Activated T-cell treated with anti-CD3 and anti-CD28 coated beads, Interleukin-2, amount 50 U/mL, for 4 hours (primary cell): ENCODE measurements at regions not wholly inside any gene's neighbourhood (a gene's known extent, or its start where the extent isn't known, plus 50 kb on each side); places are given as distances from the start of the nearest gene placed in this dataset.

Experiments
- ATAC-seq, 2 donors: fragments of 200-7000 bp; cut with Tn5 transposase; one replicate each; pipeline ENCODE4 v1.10.0; 2021
- DNase-seq: peaks from one replicate; pipeline ENCODE4 v3.0.0-alpha.2; 2020
- H3K27me3 Mint-ChIP-seq: one replicate; pipeline ENCODE4 v1.8.0; 2021; ENCODE audit warnings: low read depth, mixed read lengths
- H3K36me3 Mint-ChIP-seq: one replicate; pipeline ENCODE4 v1.8.0; 2022; ENCODE audit warnings: mixed read lengths; ENCODE audit not compliant: insufficient read depth
- H3K4me1 Mint-ChIP-seq: one replicate; pipeline ENCODE4 v1.8.0; 2021; ENCODE audit warnings: low read depth, mixed read lengths
- H3K4me3 Mint-ChIP-seq: one replicate; pipeline ENCODE4 v1.8.0; 2021; ENCODE audit warnings: mild to moderate bottlenecking, moderate library complexity, mixed read lengths
- H3K9me3 Mint-ChIP-seq: one replicate; pipeline ENCODE4 v1.8.0; 2021; ENCODE audit warnings: mixed read lengths

GRCh38 chr20:10998476-10998875 lies 324.7 kb upstream of the JAG1 start:
- no peak overlapping the region for H3K4me3 Mint-ChIP-seq

GRCh38 chr20:11000416-11000815 lies 326.6 kb upstream of the JAG1 start:
- H3K4me1 Mint-ChIP-seq = no peaks in the 10 kb centered on the region
- no peak for ATAC-seq

More at GRCh38 chr20:10998476-10998875, 324.7 kb upstream of the JAG1 start:
- Mint-ChIP-seq H3K36me3 (no peaks in the 10 kb centered on the region), H3K4me1 (no peaks in the 10 kb centered on the region), H3K9me3 (peaks cover 4% of the 10 kb centered on the region), H3K27me3 (peaks cover 2% of the 10 kb centered on the region)
- DNase-seq = no peak
- ATAC-seq = no peak

GRCh38 chr20:11001302-11001701 lies 327.5 kb upstream of the JAG1 start:
- H3K4me1 Mint-ChIP-seq = no peaks in the 10 kb centered on the region
- DNase-seq (no peak), ATAC-seq (no peak)
- H3K4me3 Mint-ChIP-seq = no peak overlapping the region
- H3K9me3 Mint-ChIP-seq = peaks cover 2% of the 10 kb centered on the region
- H3K27me3 Mint-ChIP-seq = no peaks in the 10 kb centered on the region
- H3K36me3 Mint-ChIP-seq = no peaks in the 10 kb centered on the region

More at GRCh38 chr20:11000416-11000815, 326.6 kb upstream of the JAG1 start:
- no peaks in the 10 kb centered on the region for H3K9me3 Mint-ChIP-seq
- H3K27me3 Mint-ChIP-seq = no peaks in the 10 kb centered on the region
- H3K36me3 Mint-ChIP-seq = no peaks in the 10 kb centered on the region
- no peak for DNase-seq
- H3K4me3 Mint-ChIP-seq = no peak overlapping the region

- H3K4me1 Mint-ChIP-seq = no peaks in the 10 kb centered on the region
- no peak overlapping the region for H3K4me3 Mint-ChIP-seq
- H3K9me3 Mint-ChIP-seq = peaks cover 6% of the 10 kb centered on the region
- no peaks in the 10 kb centered on the region for H3K27me3 Mint-ChIP-seq
- H3K36me3 Mint-ChIP-seq = no peaks in the 10 kb centered on the region
- no peak for DNase-seq
- no peak for ATAC-seq
Measured at GRCh38 chr20:11001764-11002540, 328.2 kb upstream of the JAG1 start.

- Mint-ChIP-seq H3K9me3 (peaks cover 8% of the 10 kb centered on the region), H3K4me3 (no peak overlapping the region)
Measured at GRCh38 chr20:11003341-11003740, 329.5 kb upstream of the JAG1 start.

GRCh38 chr20:11008444-11009033 lies 334.7 kb upstream of the JAG1 start:
- H3K36me3 Mint-ChIP-seq = no peaks in the 10 kb centered on the region

More at GRCh38 chr20:11003341-11003740, 329.5 kb upstream of the JAG1 start:
- Mint-ChIP-seq H3K27me3 (no peaks in the 10 kb centered on the region), H3K4me1 (no peaks in the 10 kb centered on the region), H3K36me3 (no peaks in the 10 kb centered on the region)
- ATAC-seq (no peak), DNase-seq (no peak)

GRCh38 chr20:11011653-11012052 lies 337.9 kb upstream of the JAG1 start:
- ATAC-seq = no peak
- DNase-seq = no peak
- Mint-ChIP-seq H3K36me3 (no peaks in the 10 kb centered on the region), H3K27me3 (no peaks in the 10 kb centered on the region), H3K4me3 (no peak overlapping the region), H3K4me1 (no peaks in the 10 kb centered on the region), H3K9me3 (peaks cover 5% of the 10 kb centered on the region)

More at GRCh38 chr20:11008444-11009033, 334.7 kb upstream of the JAG1 start:
- ATAC-seq (no peak), DNase-seq (no peak)
- H3K9me3 Mint-ChIP-seq = peaks cover 8% of the 10 kb centered on the region
- no peaks in the 10 kb centered on the region for H3K27me3 Mint-ChIP-seq
- H3K4me1 Mint-ChIP-seq = no peaks in the 10 kb centered on the region
- H3K4me3 Mint-ChIP-seq = no peak overlapping the region

- ATAC-seq (no peak), DNase-seq (no peak)
- no peaks in the 10 kb centered on the region for H3K27me3 Mint-ChIP-seq
- H3K4me1 Mint-ChIP-seq = no peaks in the 10 kb centered on the region
- no peak overlapping the region for H3K4me3 Mint-ChIP-seq
- H3K9me3 Mint-ChIP-seq = no peaks in the 10 kb centered on the region
- H3K36me3 Mint-ChIP-seq = no peaks in the 10 kb centered on the region
Measured at GRCh38 chr20:11012975-11013374, 339.2 kb upstream of the JAG1 start.

- ATAC-seq (no peak), DNase-seq (no peak)
- Mint-ChIP-seq H3K27me3 (no peaks in the 10 kb centered on the region), H3K36me3 (no peaks in the 10 kb centered on the region), H3K4me3 (no peak overlapping the region), H3K4me1 (no peaks in the 10 kb centered on the region), H3K9me3 (no peaks in the 10 kb centered on the region)
Measured at GRCh38 chr20:11013801-11014200, 340.0 kb upstream of the JAG1 start.

GRCh38 chr20:11015440-11015839 lies 341.6 kb upstream of the JAG1 start:
- ATAC-seq (no peak), DNase-seq (no peak)
- no peak overlapping the region for H3K4me3 Mint-ChIP-seq
- H3K36me3 Mint-ChIP-seq = no peaks in the 10 kb centered on the region
- no peaks in the 10 kb centered on the region for H3K4me1 Mint-ChIP-seq
- H3K9me3 Mint-ChIP-seq = peaks cover 6% of the 10 kb centered on the region
- no peaks in the 10 kb centered on the region for H3K27me3 Mint-ChIP-seq

GRCh38 chr20:11017446-11017845 lies 343.6 kb upstream of the JAG1 start:
- no peaks in the 10 kb centered on the region for H3K4me1 Mint-ChIP-seq
- H3K27me3 Mint-ChIP-seq = no peaks in the 10 kb centered on the region
- DNase-seq (no peak), ATAC-seq (no peak)
- peaks cover 9% of the 10 kb centered on the region for H3K9me3 Mint-ChIP-seq
- H3K36me3 Mint-ChIP-seq = no peaks in the 10 kb centered on the region
- no peak overlapping the region for H3K4me3 Mint-ChIP-seq

GRCh38 chr20:11018668-11019170 lies 344.9 kb upstream of the JAG1 start:
- Mint-ChIP-seq H3K36me3 (no peaks in the 10 kb centered on the region), H3K4me3 (no peak overlapping the region), H3K4me1 (no peaks in the 10 kb centered on the region), H3K9me3 (peaks cover 12% of the 10 kb centered on the region), H3K27me3 (no peaks in the 10 kb centered on the region)
- no peak for ATAC-seq
- no peak for DNase-seq

- Mint-ChIP-seq H3K9me3 (peaks cover 12% of the 10 kb centered on the region), H3K4me3 (no peak overlapping the region), H3K36me3 (no peaks in the 10 kb centered on the region), H3K4me1 (no peaks in the 10 kb centered on the region), H3K27me3 (no peaks in the 10 kb centered on the region)
- ATAC-seq (no peak), DNase-seq (no peak)
Measured at GRCh38 chr20:11020712-11021111, 346.9 kb upstream of the JAG1 start.

GRCh38 chr20:11027224-11027623 lies 353.4 kb upstream of the JAG1 start:
- Mint-ChIP-seq H3K9me3 (peaks cover 8% of the 10 kb centered on the region), H3K36me3 (no peaks in the 10 kb centered on the region), H3K4me3 (no peak overlapping the region), H3K4me1 (no peaks in the 10 kb centered on the region), H3K27me3 (no peaks in the 10 kb centered on the region)
- DNase-seq (no peak), ATAC-seq (no peak)

- Mint-ChIP-seq H3K36me3 (no peaks in the 10 kb centered on the region), H3K4me3 (no peak overlapping the region), H3K4me1 (no peaks in the 10 kb centered on the region), H3K9me3 (peaks cover 13% of the 10 kb centered on the region), H3K27me3 (no peaks in the 10 kb centered on the region)
- DNase-seq (no peak), ATAC-seq (no peak)
Measured at GRCh38 chr20:11030351-11030750, 356.6 kb upstream of the JAG1 start.
